HG03139 (cell line): ENCODE measurements at regions not wholly inside any gene's neighbourhood (a gene's known extent, or its start where the extent isn't known, plus 50 kb on each side); places are given as distances from the start of the nearest gene placed in this dataset.
"Not testable (repeated sequence)": the region's sequence is repeated elsewhere in the genome, so short reads cannot be mapped to it uniquely, and the experiment has no call there.

Experiments
- ATAC-seq: cut with Tn5 transposase; IDR thresholded peaks from one replicate; pipeline ENCODE4 v1.9.1; 2021; ENCODE audit not compliant: unreplicated experiment

- no peak for ATAC-seq
Observed at GRCh38 chr7:55261386-55261770, 103.8 kb upstream of the LANCL2 start.

- ATAC-seq, result not testable (repeated sequence)
Observed at GRCh38 chr7:55265328-55265727, 99.8 kb upstream of the LANCL2 start.

- ATAC-seq, result no peak
Observed at GRCh38 chr7:55265836-55266642, 99.1 kb upstream of the LANCL2 start.

- no peak for ATAC-seq
Observed at GRCh38 chr7:55271069-55271626, 94.0 kb upstream of the LANCL2 start.

DNA sequence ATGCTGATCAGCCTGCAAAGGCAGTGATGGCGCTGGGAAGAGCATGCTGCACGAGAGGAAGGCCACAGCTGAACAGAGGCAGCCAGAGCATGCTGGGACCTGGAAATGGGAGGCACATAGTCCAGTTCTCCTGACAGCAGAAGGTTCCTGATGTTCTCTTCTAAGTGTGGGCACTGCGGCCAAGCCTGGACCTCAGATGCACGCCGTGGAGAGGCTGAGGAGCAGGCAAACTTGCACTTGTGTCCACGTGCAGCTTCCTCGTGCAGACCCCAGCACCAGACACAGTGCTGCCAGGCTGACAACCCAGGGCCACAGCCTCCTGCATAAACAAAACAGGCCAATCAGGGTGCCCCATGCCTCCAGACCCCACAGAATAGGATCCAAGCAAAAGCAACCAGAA is 93.5 kb upstream of the LANCL2 start:
- no peak for ATAC-seq

DNA sequence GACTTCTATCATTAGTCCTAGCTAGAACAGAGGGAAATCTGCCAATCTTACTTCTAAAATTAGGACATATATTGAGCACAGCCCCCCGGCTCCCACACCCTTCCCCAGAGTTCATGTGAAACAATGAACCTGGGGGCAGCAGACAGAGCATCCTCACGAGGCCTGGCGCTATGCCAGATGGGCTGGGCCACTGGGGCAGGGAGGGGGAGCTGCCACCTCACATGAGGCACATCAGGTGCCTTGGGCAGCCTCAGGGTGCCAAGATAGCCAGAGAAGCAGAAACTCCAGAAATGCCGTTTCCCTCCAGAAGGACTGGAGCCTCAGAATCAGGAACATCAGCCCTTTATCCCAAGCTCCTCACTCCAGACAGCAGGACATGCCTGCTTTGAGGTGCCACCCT is 92.8 kb upstream of the LANCL2 start:
- no peak for ATAC-seq

DNA sequence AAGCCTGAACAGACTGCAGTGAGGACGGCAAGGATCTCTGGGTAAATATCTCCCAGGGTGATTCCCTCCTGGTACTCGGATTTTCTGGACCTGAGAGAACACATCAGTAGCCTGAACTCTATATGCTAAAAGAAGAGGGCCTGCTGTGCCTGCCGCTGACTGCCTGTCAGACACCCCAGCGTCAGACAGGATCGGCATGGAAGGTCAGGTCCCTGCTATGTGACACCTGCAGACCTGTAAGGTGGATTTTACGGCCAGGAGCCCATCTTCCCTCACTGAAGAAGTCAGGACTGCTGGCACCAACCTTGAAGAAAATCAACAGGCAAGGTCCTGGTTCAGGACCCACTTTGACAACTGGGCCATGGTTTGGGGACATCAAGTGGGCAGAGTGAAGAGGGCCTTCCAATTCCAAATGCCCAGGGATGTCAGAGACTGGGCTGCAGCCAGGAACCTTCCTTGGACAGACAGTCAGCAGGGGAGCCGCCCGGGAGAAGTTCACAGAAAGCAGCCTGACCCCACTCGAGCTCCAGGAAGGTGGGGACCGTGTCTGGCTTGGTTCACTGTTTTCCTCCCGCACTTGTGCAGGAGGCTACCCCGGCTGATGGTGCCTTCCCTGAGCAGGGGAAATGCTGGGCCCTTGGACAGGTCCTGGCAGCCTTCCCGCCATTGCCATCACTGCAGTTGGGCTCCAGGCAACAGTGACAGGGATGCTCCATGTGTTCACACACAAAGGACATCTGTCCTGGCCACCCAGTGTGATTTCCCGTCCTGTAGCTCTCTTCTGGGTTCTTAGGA is 91.8 kb upstream of the LANCL2 start:
- no peak for ATAC-seq

DNA sequence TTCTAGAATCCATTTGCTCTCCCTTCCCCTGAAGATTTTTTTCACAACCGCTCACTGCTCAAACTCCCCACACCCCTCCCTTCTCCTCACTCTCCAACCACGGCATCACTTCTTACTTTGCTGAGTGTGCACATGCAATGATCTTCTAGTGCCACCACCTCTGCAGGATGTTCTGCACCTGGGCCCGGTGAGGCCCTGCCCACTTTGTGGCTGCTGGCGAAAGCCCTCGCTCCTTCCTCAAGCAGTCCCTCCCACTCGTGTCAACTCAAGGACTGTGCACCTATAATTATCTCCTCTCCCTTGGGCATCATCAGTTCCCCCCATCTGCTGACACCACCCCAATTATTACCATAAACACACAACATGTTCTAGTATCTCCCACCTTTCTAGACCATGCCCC is 91.0 kb upstream of the LANCL2 start:
- ATAC-seq, result no peak

- ATAC-seq, result no peak
Observed at GRCh38 chr7:55275291-55276200, 89.6 kb upstream of the LANCL2 start.

DNA sequence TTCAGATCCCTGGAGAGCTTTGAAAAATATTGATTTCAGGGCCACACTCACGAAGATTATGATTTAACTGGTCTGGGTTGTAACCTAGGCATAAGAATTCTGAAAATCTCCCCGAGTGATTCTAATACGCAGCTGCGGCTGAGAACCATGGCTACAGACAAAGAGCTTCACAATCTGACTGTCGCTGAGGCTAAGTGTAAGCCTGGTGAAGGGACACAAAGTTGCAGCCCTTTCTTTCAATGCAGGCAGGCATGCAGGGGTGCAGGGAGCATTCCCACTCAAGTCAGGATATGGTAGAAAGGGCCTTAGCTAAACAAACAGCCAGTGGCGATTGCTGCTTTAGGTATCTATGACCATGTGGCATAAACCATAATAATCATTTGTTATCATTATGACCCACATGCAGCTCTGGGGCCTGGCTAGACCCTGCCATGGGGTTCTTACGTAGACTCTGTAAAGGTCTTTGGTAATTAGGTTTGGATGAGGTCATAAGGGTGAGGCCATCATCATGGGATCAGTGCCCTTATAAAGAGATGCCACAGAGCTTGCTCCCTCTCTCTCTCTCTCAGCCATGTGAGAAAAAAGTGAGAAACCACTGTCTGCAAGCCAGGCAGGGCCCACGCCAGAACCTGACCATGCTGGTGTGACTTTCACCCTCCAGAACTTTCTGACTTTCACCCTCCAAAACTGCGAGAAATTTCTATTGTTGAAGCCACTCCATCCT is 88.4 kb upstream of the LANCL2 start:
- ATAC-seq, result no peak

- no peak for ATAC-seq
Observed at GRCh38 chr7:55277916-55278315, 87.2 kb upstream of the LANCL2 start.

GRCh38 chr7:55278321-55278720 is 86.8 kb upstream of the LANCL2 start:
- ATAC-seq, result no peak

DNA sequence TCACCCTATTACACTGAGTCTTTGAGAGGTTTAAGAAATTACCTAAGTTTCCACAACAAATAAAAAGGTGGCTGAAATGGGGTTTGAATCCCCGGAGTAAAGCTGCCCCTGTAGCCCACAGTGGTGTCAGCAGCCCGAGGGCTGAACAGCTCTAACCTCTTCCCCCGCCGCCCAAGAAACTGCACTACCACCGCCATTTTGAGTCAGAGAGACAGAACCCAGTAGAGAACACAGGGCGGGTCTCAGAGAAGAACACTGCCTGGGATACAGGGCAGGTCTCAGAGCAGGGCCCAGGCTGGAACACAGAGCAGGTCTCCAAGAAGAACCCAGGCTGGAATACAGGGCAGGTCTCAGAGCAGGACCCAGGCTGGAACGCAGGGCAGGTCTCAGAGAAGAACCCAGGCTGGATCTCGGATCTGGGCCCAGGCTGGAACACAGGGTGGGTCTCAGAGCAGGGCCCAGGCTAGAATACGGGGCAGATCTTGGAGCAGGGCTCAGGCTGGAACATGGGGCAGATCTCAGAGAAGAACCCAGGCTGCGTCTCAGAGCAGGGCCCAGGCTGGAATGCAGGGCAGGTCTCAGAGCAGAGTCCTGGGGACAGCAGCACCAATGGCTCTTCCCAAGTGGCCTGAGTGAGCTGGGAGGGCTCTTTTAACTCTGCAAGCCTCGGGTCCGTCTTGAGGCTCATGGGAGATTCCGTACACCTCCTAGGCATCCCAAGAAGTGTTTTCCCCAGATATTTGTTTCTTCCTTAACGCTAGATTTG is 85.9 kb upstream of the LANCL2 start:
- no peak for ATAC-seq

DNA sequence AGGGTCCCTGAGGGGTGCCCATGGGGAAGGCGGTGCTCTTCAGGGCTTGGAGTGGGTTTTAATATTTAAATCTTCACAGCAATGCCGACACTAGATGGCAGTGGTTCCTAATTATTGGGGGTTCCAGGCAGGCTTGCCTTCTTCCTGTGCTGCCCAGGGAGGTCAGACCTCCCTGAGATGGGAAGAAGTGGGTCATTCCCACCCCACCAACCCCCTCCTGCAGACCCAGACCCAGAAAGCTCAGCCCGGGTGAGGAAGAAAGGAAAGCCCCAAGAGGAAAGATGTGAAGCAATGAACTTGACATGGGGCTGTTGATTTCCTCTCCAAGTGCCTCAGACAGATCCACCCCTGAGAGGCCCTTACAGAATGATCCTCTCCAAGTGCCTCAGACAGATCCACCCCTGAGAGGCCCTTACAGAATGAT is 85.1 kb upstream of the LANCL2 start:
- peak; percentile 83 for ATAC-seq

- no peak for ATAC-seq
Observed at GRCh38 chr7:55285665-55286064, 79.5 kb upstream of the LANCL2 start.

GRCh38 chr7:55286666-55287065 is 78.5 kb upstream of the LANCL2 start:
- no peak for ATAC-seq

DNA sequence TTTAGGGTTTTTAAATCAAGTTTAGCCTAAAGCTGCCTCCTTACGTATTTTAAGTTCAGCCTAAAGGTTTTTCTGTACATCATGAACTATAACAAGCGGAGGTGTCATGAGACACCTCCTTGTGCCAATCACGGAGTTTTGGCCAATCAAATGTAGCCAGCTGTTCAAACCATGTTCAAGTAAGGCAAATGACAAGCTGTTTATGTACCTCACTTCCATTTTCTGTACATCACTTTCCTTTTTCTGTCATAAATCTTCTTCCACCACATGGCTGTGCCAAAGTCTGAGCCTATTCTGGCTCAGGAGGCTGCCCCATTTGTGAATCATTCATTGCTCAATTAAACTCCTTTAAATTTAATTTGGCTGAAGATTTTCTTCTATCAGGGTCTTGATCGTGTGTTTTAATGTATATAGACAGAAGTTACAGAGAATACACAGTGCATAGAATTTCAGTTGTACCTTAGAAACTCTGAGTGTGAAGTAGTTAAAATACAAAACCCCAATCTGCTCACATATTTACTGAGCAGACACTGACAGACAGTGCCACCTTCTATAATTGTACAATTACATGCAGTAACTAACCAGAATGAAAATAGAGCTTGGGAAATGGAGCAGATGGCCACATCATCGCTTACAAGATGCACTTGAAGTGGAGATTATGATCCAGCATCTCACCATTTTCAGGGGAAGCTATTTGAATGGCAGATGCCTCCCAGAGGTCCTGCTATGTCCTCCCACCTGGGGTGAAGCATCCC is 76.9 kb upstream of the LANCL2 start:
- no peak for ATAC-seq

- no peak for ATAC-seq
Observed at GRCh38 chr7:55296070-55296469, 69.1 kb upstream of the LANCL2 start.
